Effector CD4-positive, alpha-beta T cell (primary cell): ENCODE measurements at regions not wholly inside any gene's neighbourhood (a gene's known extent, or its start where the extent isn't known, plus 50 kb on each side); places are given as distances from the start of the nearest gene placed in this dataset.

Experiments used
- DNase-seq: peaks from one replicate; pipeline ENCODE4 v3.0.0-alpha.2; 2020

- no peak for DNase-seq
Observed at GRCh38 chr3:106578911-106579310, 710.1 kb upstream of the CBLB start.

GRCh38 chr3:106582151-106582550, 713.3 kb upstream of the CBLB start:
- no peak for DNase-seq

- DNase-seq, result no peak
Observed at GRCh38 chr3:106587551-106587950, 718.7 kb upstream of the CBLB start.

- no peak for DNase-seq
Observed at GRCh38 chr3:106588739-106589138, 719.9 kb upstream of the CBLB start.

- no peak for DNase-seq
Observed at GRCh38 chr3:106589311-106589942, 720.6 kb upstream of the CBLB start.

GRCh38 chr3:106590216-106590615, 721.4 kb upstream of the CBLB start:
- DNase-seq, result no peak

GRCh38 chr3:106593381-106593780, 724.6 kb upstream of the CBLB start:
- no peak for DNase-seq

- peak; percentile 54 for DNase-seq
Observed at GRCh38 chr3:106609666-106610301, 741.0 kb upstream of the CBLB start.

- no peak for DNase-seq
Observed at GRCh38 chr3:106610362-106610959, 741.6 kb upstream of the CBLB start.

GRCh38 chr3:106611116-106611515, 742.3 kb upstream of the CBLB start:
- DNase-seq, result no peak

GRCh38 chr3:106611841-106612240, 743.0 kb upstream of the CBLB start:
- no peak for DNase-seq

- no peak for DNase-seq
Observed at GRCh38 chr3:106616556-106616955, 747.7 kb upstream of the CBLB start.

GRCh38 chr3:106617276-106617675, 748.5 kb upstream of the CBLB start:
- no peak for DNase-seq

GRCh38 chr3:106620646-106621045, 751.8 kb upstream of the CBLB start:
- no peak for DNase-seq

GRCh38 chr3:106624154-106624553, 753.1 kb upstream of the CCDC54 start:
- DNase-seq, result no peak

GRCh38 chr3:106628407-106628806, 748.8 kb upstream of the CCDC54 start:
- no peak for DNase-seq

- DNase-seq, result no peak
Observed at GRCh38 chr3:106629215-106629832, 747.9 kb upstream of the CCDC54 start.

GRCh38 chr3:106631373-106632108, 745.7 kb upstream of the CCDC54 start:
- DNase-seq, result no peak

GRCh38 chr3:106635271-106635670, 742.0 kb upstream of the CCDC54 start:
- no peak for DNase-seq

GRCh38 chr3:106635826-106636225, 741.4 kb upstream of the CCDC54 start:
- DNase-seq, result no peak

- no peak for DNase-seq
Observed at GRCh38 chr3:106640353-106640752, 736.9 kb upstream of the CCDC54 start.

GRCh38 chr3:106642161-106642560, 735.1 kb upstream of the CCDC54 start:
- no peak for DNase-seq

GRCh38 chr3:106643684-106644161, 733.5 kb upstream of the CCDC54 start:
- no peak for DNase-seq
